ENCODE measurements at regions not wholly inside any gene's neighbourhood (a gene's known extent, or its start where the extent isn't known, plus 50 kb on each side); places are given as distances from the start of the nearest gene placed in this dataset.
"Not testable (repeated sequence)": the region's sequence is repeated elsewhere in the genome, so short reads cannot be mapped to it uniquely, and the experiment has no call there.

GRCh38 chr6:144360401-144360800 lies 75.3 kb downstream of the UTRN start:
- no peak overlapping the region for H3K27ac ChIP-seq
- TF ChIP-seq ZFX (IDR thresholded peaks at IDR 0.05; ENCODE audit: borderline replicate concordance) (no peak), CTCF (IDR thresholded peaks at IDR 0.05) (no peak)

- no peak overlapping the region for H3K27ac ChIP-seq
- no peak for TF ChIP-seq ZFX (IDR thresholded peaks at IDR 0.05; ENCODE audit: borderline replicate concordance)
- TF ChIP-seq CTCF (IDR thresholded peaks at IDR 0.05) = no peak
These were observed 75.9 kb downstream of the UTRN start for GRCh38 chr6:144361016-144361415.

- no peak overlapping the region for H3K27ac ChIP-seq
- TF ChIP-seq ZFX (IDR thresholded peaks at IDR 0.05; ENCODE audit: borderline replicate concordance) (no peak), CTCF (IDR thresholded peaks at IDR 0.05) (no peak)
These were observed 77.2 kb downstream of the UTRN start for GRCh38 chr6:144362042-144363018.

- no peak overlapping the region for H3K27ac ChIP-seq
These were observed 79.1 kb downstream of the UTRN start for GRCh38 chr6:144364208-144364720.

GRCh38 chr6:144364782-144365181 lies 79.6 kb downstream of the UTRN start:
- no peak overlapping the region for H3K27ac ChIP-seq
- TF ChIP-seq CTCF (IDR thresholded peaks at IDR 0.05) (no peak), ZFX (IDR thresholded peaks at IDR 0.05; ENCODE audit: borderline replicate concordance) (no peak)

More at GRCh38 chr6:144364208-144364720, 79.1 kb downstream of the UTRN start:
- TF ChIP-seq ZFX (IDR thresholded peaks at IDR 0.05; ENCODE audit: borderline replicate concordance) (no peak), CTCF (IDR thresholded peaks at IDR 0.05) (no peak)

GRCh38 chr6:144365271-144365670 lies 80.1 kb downstream of the UTRN start:
- no peak overlapping the region for H3K27ac ChIP-seq
- TF ChIP-seq CTCF (IDR thresholded peaks at IDR 0.05) (no peak), ZFX (IDR thresholded peaks at IDR 0.05; ENCODE audit: borderline replicate concordance) (no peak)

GRCh38 chr6:144369696-144370095 lies 84.6 kb downstream of the UTRN start:
- not testable (repeated sequence) for H3K27ac ChIP-seq

Data from 22Rv1 (cell line).